Lung microvascular endothelial cell (primary cell): ENCODE measurements at regions not wholly inside any gene's neighbourhood (a gene's known extent, or its start where the extent isn't known, plus 50 kb on each side); places are given as distances from the start of the nearest gene placed in this dataset.
"Not testable (repeated sequence)": the region's sequence is repeated elsewhere in the genome, so short reads cannot be mapped to it uniquely, and the experiment has no call there.

Experiments
- DNase-seq, 2 donors: peaks; one replicate each; pipeline versions ENCODE4 v3.0.0 to v3.0.0-alpha.2; 2010; ENCODE audit warnings: low read depth in 2 of 2

- no peak for DNase-seq
These were observed 614.0 kb downstream of the ETNK1 start for GRCh38 chr12:23238957-23239356.

GRCh38 chr12:23245186-23245585 lies 620.2 kb downstream of the ETNK1 start:
- no peak for DNase-seq

GRCh38 chr12:23253191-23253590 lies 628.2 kb downstream of the ETNK1 start:
- DNase-seq, result no peak

- not testable (repeated sequence) for DNase-seq
These were observed 628.9 kb downstream of the ETNK1 start for GRCh38 chr12:23253910-23254309.

- no peak for DNase-seq
These were observed 634.6 kb downstream of the ETNK1 start for GRCh38 chr12:23259558-23259957.

- no peak for DNase-seq
These were observed 637.7 kb downstream of the ETNK1 start for GRCh38 chr12:23262670-23263069.

- DNase-seq, result no peak
These were observed 652.9 kb downstream of the ETNK1 start for GRCh38 chr12:23277831-23278230.

- no peak for DNase-seq
These were observed 656.3 kb downstream of the ETNK1 start for GRCh38 chr12:23281295-23281694.

- DNase-seq, result no peak
These were observed 657.7 kb downstream of the ETNK1 start for GRCh38 chr12:23282701-23283100.

- DNase-seq, result not testable (repeated sequence)
These were observed 661.0 kb downstream of the ETNK1 start for GRCh38 chr12:23285764-23286530.

- no peak for DNase-seq
These were observed 658.7 kb downstream of the SOX5 start for GRCh38 chr12:23290627-23291330.

- no peak for DNase-seq
These were observed 646.2 kb downstream of the SOX5 start for GRCh38 chr12:23303220-23303619.

- no peak for DNase-seq
These were observed 645.6 kb downstream of the SOX5 start for GRCh38 chr12:23303821-23304220.

GRCh38 chr12:23333938-23334337 lies 615.5 kb downstream of the SOX5 start:
- DNase-seq, result no peak

- no peak for DNase-seq
These were observed 613.9 kb downstream of the SOX5 start for GRCh38 chr12:23335593-23335992.

GRCh38 chr12:23337213-23337612 lies 612.3 kb downstream of the SOX5 start:
- no peak for DNase-seq

- no peak for DNase-seq
These were observed 609.1 kb downstream of the SOX5 start for GRCh38 chr12:23340351-23340750.

GRCh38 chr12:23342407-23342806 lies 607.1 kb downstream of the SOX5 start:
- DNase-seq, result no peak

- DNase-seq, result no peak
These were observed 599.9 kb downstream of the SOX5 start for GRCh38 chr12:23349564-23349963.

GRCh38 chr12:23350808-23351207 lies 598.7 kb downstream of the SOX5 start:
- no peak for DNase-seq

GRCh38 chr12:23352670-23353069 lies 596.8 kb downstream of the SOX5 start:
- no peak for DNase-seq

- no peak for DNase-seq
These were observed 594.7 kb downstream of the SOX5 start for GRCh38 chr12:23354800-23355199.

- DNase-seq, result no peak
These were observed 593.0 kb downstream of the SOX5 start for GRCh38 chr12:23356440-23356839.
